H9 (cell line): ENCODE measurements at regions not wholly inside any gene's neighbourhood (a gene's known extent, or its start where the extent isn't known, plus 50 kb on each side); places are given as distances from the start of the nearest gene placed in this dataset.

Experiments used
- DNase-seq: peaks from one replicate; pipeline ENCODE4 v3.0.0-alpha.2; 2017
- H2AFZ ChIP-seq: one replicate; pipeline ENCODE4 v1.6.1; 2013; ENCODE audit warnings: mild to moderate bottlenecking, low read length, control low read depth, moderate library complexity
- H2AK5ac ChIP-seq: 2 replicates; pipeline ENCODE4 v1.6.1; 2013; ENCODE audit warnings: low read length, control low read depth, mixed read lengths; ENCODE audit not compliant: insufficient read length
- H2BK120ac ChIP-seq: one replicate; pipeline ENCODE4 v1.6.1; 2013; ENCODE audit warnings: low read depth, mild to moderate bottlenecking, low read length, control low read depth, inconsistent platforms; ENCODE audit not compliant: poor library complexity, severe bottlenecking
- H2BK12ac ChIP-seq: 2 replicates; pipeline ENCODE4 v1.6.1; 2013; ENCODE audit warnings: low read length, control low read depth, mixed read lengths, low read depth; ENCODE audit not compliant: insufficient read length
- H2BK15ac ChIP-seq: 2 replicates; pipeline ENCODE4 v1.6.1; 2013; ENCODE audit warnings: low read depth, low read length, control low read depth
- H2BK20ac ChIP-seq: one replicate; pipeline ENCODE4 v1.6.1; 2013; ENCODE audit warnings: low read depth, mild to moderate bottlenecking, low read length, control low read depth, inconsistent platforms; ENCODE audit not compliant: poor library complexity, severe bottlenecking
- H2BK5ac ChIP-seq: 2 replicates; pipeline ENCODE4 v1.6.1; 2013; ENCODE audit warnings: low read length, control low read depth, mixed read lengths; ENCODE audit not compliant: insufficient read length
- H3K14ac ChIP-seq: 2 replicates; pipeline ENCODE4 v1.6.1; 2013; ENCODE audit warnings: low read length, control low read depth; ENCODE audit not compliant: insufficient read depth
- H3K18ac ChIP-seq: 2 replicates; pipeline ENCODE4 v1.6.1; 2013; ENCODE audit warnings: low read depth, mild to moderate bottlenecking, mixed read lengths, low read length, control low read depth; ENCODE audit not compliant: insufficient read length
- H3K23ac ChIP-seq: 2 replicates; pipeline ENCODE4 v1.6.1; 2013; ENCODE audit warnings: low read length, control low read depth, mixed read lengths, low read depth; ENCODE audit not compliant: insufficient read length
- H3K23me2 ChIP-seq: 2 replicates; pipeline ENCODE4 v1.6.1; 2013; ENCODE audit warnings: low read depth, mild to moderate bottlenecking, mixed read lengths, low read length, control low read depth; ENCODE audit not compliant: insufficient read length, poor library complexity, severe bottlenecking
- H3K27ac ChIP-seq: 2 replicates; pipeline ENCODE4 v1.5.1; 2013; ENCODE audit warnings: low read length, control low read depth, mixed read lengths, low read depth; ENCODE audit not compliant: insufficient read length
- H3K27me3 ChIP-seq: 2 replicates; pipeline ENCODE4 v1.6.1; 2013; ENCODE audit warnings: low read length, control low read depth, inconsistent platforms; ENCODE audit not compliant: insufficient read depth
- H3K4ac ChIP-seq: 2 replicates; pipeline ENCODE4 v1.6.1; 2013; ENCODE audit warnings: low read depth, mild to moderate bottlenecking, control low read depth, inconsistent platforms, low read length, moderate library complexity
- H3K4me1 ChIP-seq: 2 replicates; pipeline ENCODE4 v1.6.1; 2013; ENCODE audit warnings: low read length, control low read depth, inconsistent platforms; ENCODE audit not compliant: insufficient read depth
- H3K4me2 ChIP-seq: 2 replicates; pipeline ENCODE4 v1.6.1; 2013; ENCODE audit warnings: low read length, control low read depth, mixed read lengths; ENCODE audit not compliant: insufficient read length, insufficient read depth
- H3K56ac ChIP-seq: 2 replicates; pipeline ENCODE4 v1.6.1; 2013; ENCODE audit warnings: low read depth, mild to moderate bottlenecking, mixed read lengths, low read length, control low read depth; ENCODE audit not compliant: insufficient read length
- H3K79me1 ChIP-seq: 2 replicates; pipeline ENCODE4 v1.6.1; 2013; ENCODE audit warnings: low read depth, mild to moderate bottlenecking, moderate library complexity, low read length, control low read depth, inconsistent platforms; ENCODE audit not compliant: insufficient read depth, poor library complexity, severe bottlenecking
- H3K79me2 ChIP-seq: 2 replicates; pipeline ENCODE4 v1.6.1; 2013; ENCODE audit warnings: low read length, control low read depth, inconsistent platforms; ENCODE audit not compliant: insufficient read depth
- H3K9ac ChIP-seq: 2 replicates; pipeline ENCODE4 v1.6.1; 2013; ENCODE audit warnings: low read length, control low read depth, mixed read lengths; ENCODE audit not compliant: insufficient read length; ENCODE audit errors: extremely low read depth
- H3K9me3 ChIP-seq: one replicate; pipeline ENCODE4 v1.6.1; 2013; ENCODE audit warnings: low read depth, low read length, inconsistent platforms; ENCODE audit not compliant: control insufficient read depth
- H3T11ph ChIP-seq: one replicate; pipeline ENCODE4 v1.6.1; 2013; ENCODE audit warnings: mild to moderate bottlenecking, low read length, control low read depth, inconsistent platforms
- H4K20me1 ChIP-seq: one replicate; pipeline ENCODE4 v1.6.1; 2013; ENCODE audit not compliant: control insufficient read depth, insufficient read length, insufficient read depth
- H4K5ac ChIP-seq: 2 replicates; pipeline ENCODE4 v1.6.1; 2013; ENCODE audit warnings: low read depth, mild to moderate bottlenecking, mixed read lengths, low read length, control low read depth; ENCODE audit not compliant: insufficient read length
- H4K8ac ChIP-seq: replicated peaks from 2 replicates; pipeline ENCODE4 v1.6.1; 2013; ENCODE audit warnings: low read length, control low read depth, mixed read lengths, low read depth; ENCODE audit not compliant: insufficient read length
- H4K91ac ChIP-seq: 2 replicates; pipeline ENCODE4 v1.6.1; 2013; ENCODE audit warnings: low read depth, mild to moderate bottlenecking, moderate library complexity, mixed read lengths, low read length, control low read depth; ENCODE audit not compliant: insufficient read length
- H3K27ac Mint-ChIP-seq, 3 experiments: 2 replicates in 2 of 3; 3 replicates in 1 of 3; pipeline ENCODE4 v1.8.0; 2020 to 2021; ENCODE audit warnings: mixed read lengths in 3 of 3, mild to moderate bottlenecking in 1 of 3, moderate library complexity in 1 of 3
- H3K27me3 Mint-ChIP-seq: 2 replicates; pipeline ENCODE4 v1.8.0; 2021; ENCODE audit warnings: low read depth, mild to moderate bottlenecking, moderate library complexity, mixed read lengths
- H3K36me3 Mint-ChIP-seq, 3 experiments: 2 replicates in 2 of 3; 3 replicates in 1 of 3; pipeline ENCODE4 v1.8.0; 2020 to 2021; ENCODE audit warnings: low read depth in 3 of 3, mixed read lengths in 3 of 3; ENCODE audit not compliant: insufficient read depth in 1 of 3
- H3K4me1 Mint-ChIP-seq, 2 experiments: 2 replicates each; pipeline ENCODE4 v1.8.0; 2020; ENCODE audit warnings: mixed read lengths in 2 of 2
- H3K4me3 Mint-ChIP-seq, 2 experiments: 2 replicates in 1 of 2; 3 replicates in 1 of 2; pipeline ENCODE4 v1.8.0; 2020 to 2021; ENCODE audit warnings: mild to moderate bottlenecking in 2 of 2, mixed read lengths in 2 of 2, moderate library complexity in 1 of 2
- H3K9me3 Mint-ChIP-seq, 2 experiments: 2 replicates in 1 of 2; 3 replicates in 1 of 2; pipeline ENCODE4 v1.8.0; 2020; ENCODE audit warnings: mild to moderate bottlenecking in 2 of 2, mixed read lengths in 2 of 2, moderate library complexity in 1 of 2
- WGBS: extraction: QIAGEN DNeasy Blood & Tissue Kit; methylation state at CpG from one replicate; pipeline ENCODE4 v1.1.7; 2013; ENCODE audit warnings: missing lambda C conversion rate, low lambda C conversion rate, mixed read lengths; ENCODE audit not compliant: insufficient read length; ENCODE audit errors: extremely low coverage; 5-methylcytosine and 5-hydroxymethylcytosine counted together
- TF ChIP-seq, protein P1 (sequence below): fragments of 200-600 bp; sonication (generic); conservative IDR thresholded peaks from 3 replicates; pipeline ENCODE4 v1.8.0; 2021; ENCODE audit warnings: antibody characterized with exemption, mild to moderate bottlenecking

DNA sequence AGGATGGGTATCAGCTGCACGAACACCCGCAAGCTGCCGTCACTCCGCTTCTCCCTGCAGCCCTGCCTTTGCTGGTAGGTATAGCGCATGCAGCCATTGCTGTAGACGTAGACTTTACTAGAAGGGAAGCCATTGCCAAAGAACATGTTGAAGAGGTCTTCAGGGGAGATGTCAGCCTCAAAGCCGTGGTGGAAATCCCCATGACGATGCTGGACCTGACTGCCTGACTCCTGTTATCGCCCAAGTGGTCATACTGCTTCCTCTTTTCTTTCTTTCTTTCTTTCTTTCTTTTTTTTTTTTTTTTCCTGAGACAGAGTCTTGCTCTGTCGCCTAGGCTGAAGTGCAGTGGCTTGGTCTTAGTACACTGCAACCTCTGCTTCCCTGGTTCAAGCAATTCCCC lies 68.7 kb upstream of the SPRED2 start:
- no peak overlapping the region; a peak in 1 of 7 replicates for H3K27ac Mint-ChIP-seq
- no peaks in the 10 kb centered on the region for H3K79me1 ChIP-seq
- H2BK12ac ChIP-seq, result no peak overlapping the region
- DNase-seq, result no peak
- H2AK5ac ChIP-seq, result no peak overlapping the region
- H3K4ac ChIP-seq, result no peak overlapping the region
- H4K91ac ChIP-seq, result no peak overlapping the region
- no peak overlapping the region for H2BK15ac ChIP-seq
- H2BK120ac ChIP-seq, result no peak overlapping the region
- H3K79me2 ChIP-seq, result no peaks in the 10 kb centered on the region
- no peaks in the 10 kb centered on the region for H3K36me3 Mint-ChIP-seq
- peaks cover 5% of the 10 kb centered on the region; the same call in 1 of the 2 replicates for H3K4me1 ChIP-seq
- no peak overlapping the region for H3K9ac ChIP-seq
- H3K23ac ChIP-seq, result no peak overlapping the region
- no peak overlapping the region for H3K18ac ChIP-seq
- H2BK5ac ChIP-seq, result no peak overlapping the region
- H3K9me3 Mint-ChIP-seq, result no peaks in the 10 kb centered on the region
- H3K27ac ChIP-seq, result no peak overlapping the region
- H3K4me3 Mint-ChIP-seq, result no peak overlapping the region
- no peak overlapping the region; the same call in 1 of the 2 replicates for H3K14ac ChIP-seq
- H3K4me1 Mint-ChIP-seq, result peaks cover 12 to 16% of the 10 kb centered on the region in 2 experiments
- H3K27me3 Mint-ChIP-seq, result peaks cover 24% of the 10 kb centered on the region
- H4K20me1 ChIP-seq, result no peaks in the 10 kb centered on the region
- H3K27me3 ChIP-seq, result no peaks in the 10 kb centered on the region
- no peak overlapping the region for H2BK20ac ChIP-seq
- H3K4me2 ChIP-seq, result no peak overlapping the region
- no peaks in the 10 kb centered on the region for H3K9me3 ChIP-seq
- TF ChIP-seq, protein P1, sequence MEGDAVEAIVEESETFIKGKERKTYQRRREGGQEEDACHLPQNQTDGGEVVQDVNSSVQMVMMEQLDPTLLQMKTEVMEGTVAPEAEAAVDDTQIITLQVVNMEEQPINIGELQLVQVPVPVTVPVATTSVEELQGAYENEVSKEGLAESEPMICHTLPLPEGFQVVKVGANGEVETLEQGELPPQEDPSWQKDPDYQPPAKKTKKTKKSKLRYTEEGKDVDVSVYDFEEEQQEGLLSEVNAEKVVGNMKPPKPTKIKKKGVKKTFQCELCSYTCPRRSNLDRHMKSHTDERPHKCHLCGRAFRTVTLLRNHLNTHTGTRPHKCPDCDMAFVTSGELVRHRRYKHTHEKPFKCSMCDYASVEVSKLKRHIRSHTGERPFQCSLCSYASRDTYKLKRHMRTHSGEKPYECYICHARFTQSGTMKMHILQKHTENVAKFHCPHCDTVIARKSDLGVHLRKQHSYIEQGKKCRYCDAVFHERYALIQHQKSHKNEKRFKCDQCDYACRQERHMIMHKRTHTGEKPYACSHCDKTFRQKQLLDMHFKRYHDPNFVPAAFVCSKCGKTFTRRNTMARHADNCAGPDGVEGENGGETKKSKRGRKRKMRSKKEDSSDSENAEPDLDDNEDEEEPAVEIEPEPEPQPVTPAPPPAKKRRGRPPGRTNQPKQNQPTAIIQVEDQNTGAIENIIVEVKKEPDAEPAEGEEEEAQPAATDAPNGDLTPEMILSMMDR, result no peak
- H3K56ac ChIP-seq, result no peak overlapping the region
- WGBS, result no CpG with 5 or more reads among the region's 10 CpGs
- no peaks in the 10 kb centered on the region for H3K23me2 ChIP-seq
- H3T11ph ChIP-seq, result no peak overlapping the region
- no peak overlapping the region for H4K5ac ChIP-seq
- no peak overlapping the region for H2AFZ ChIP-seq
- no peak overlapping the region for H4K8ac ChIP-seq
